CD4-positive, alpha-beta T cell (primary cell): ENCODE measurements at regions not wholly inside any gene's neighbourhood (a gene's known extent, or its start where the extent isn't known, plus 50 kb on each side); places are given as distances from the start of the nearest gene placed in this dataset.

Experiments
- ATAC-seq: fragments of 200-7000 bp; cut with Tn5 transposase; one replicate; pipeline ENCODE4 v1.10.0; 2022; ENCODE audit warnings: mild to moderate bottlenecking; ENCODE audit not compliant: poor library complexity
- CTCF ChIA-PET: fragments of 350-600 bp; sonication (Branson Sonifier 250); formaldehyde crosslinking; loops from one replicate; lab custom pipeline; 2021; ENCODE audit warnings: antibody characterized with exemption, inconsistent platforms; lab: Charles Lee
- POLR2A ChIA-PET: fragments of 350-600 bp; sonication (Branson Sonifier 250); formaldehyde crosslinking; loops from one replicate; lab custom pipeline; 2021; ENCODE audit warnings: antibody characterized with exemption, inconsistent platforms; lab: Charles Lee
- DNase-seq, 14 experiments: peaks; one replicate each; pipeline ENCODE4 v3.0.0-alpha.2; 2013 to 2020; ENCODE audit warnings: mixed read lengths in 2 of 14
- H3K27ac ChIP-seq, 2 donors: one replicate each; pipeline versions ENCODE4 v1.5.1 to v1.7.0; 2013; ENCODE audit warnings: low read length in 2 of 2, low read depth in 1 of 2, mild to moderate bottlenecking in 1 of 2
- H3K27me3 ChIP-seq, 2 experiments: 1 replicate in 1 of 2; 2 replicates in 1 of 2; pipeline versions ENCODE4 v1.6.1 to v1.7.0; 2013; ENCODE audit warnings: low read length in 2 of 2, control low read depth in 1 of 2, mild to moderate bottlenecking in 1 of 2, moderate library complexity in 1 of 2; ENCODE audit not compliant: insufficient read depth in 2 of 2, control insufficient read depth in 1 of 2
- H3K36me3 ChIP-seq: one replicate; pipeline ENCODE4 v1.6.1; 2013; ENCODE audit warnings: low read length, control low read depth; ENCODE audit not compliant: insufficient read depth
- H3K4me1 ChIP-seq: one replicate; pipeline ENCODE4 v1.6.1; 2013; ENCODE audit warnings: low read length, control low read depth; ENCODE audit not compliant: insufficient read depth
- H3K4me3 ChIP-seq: one replicate; pipeline ENCODE4 v1.5.1; 2013; ENCODE audit warnings: mild to moderate bottlenecking, low read length, moderate library complexity
- H3K9me3 ChIP-seq, 2 experiments: 1 replicate in 1 of 2; 2 replicates in 1 of 2; pipeline versions ENCODE4 v1.6.1 to v1.7.0; 2013; ENCODE audit warnings: low read length in 2 of 2, mild to moderate bottlenecking in 2 of 2, control low read depth in 1 of 2, moderate library complexity in 1 of 2; ENCODE audit not compliant: control insufficient read depth in 1 of 2, insufficient read depth in 1 of 2
- H3K27ac Mint-ChIP-seq: one replicate; pipeline ENCODE4 v1.8.0; 2020; ENCODE audit warnings: mixed read lengths
- H3K27me3 Mint-ChIP-seq: one replicate; pipeline ENCODE4 v1.8.0; 2021; ENCODE audit warnings: mixed read lengths
- H3K36me3 Mint-ChIP-seq: one replicate; pipeline ENCODE4 v1.8.0; 2021; ENCODE audit warnings: low read depth, mixed read lengths
- H3K4me1 Mint-ChIP-seq: one replicate; pipeline ENCODE4 v1.8.0; 2021; ENCODE audit warnings: low read depth, mixed read lengths
- H3K4me3 Mint-ChIP-seq: one replicate; pipeline ENCODE4 v1.8.0; 2020; ENCODE audit warnings: mild to moderate bottlenecking, mixed read lengths
- H3K9me3 Mint-ChIP-seq: one replicate; pipeline ENCODE4 v1.8.0; 2020; ENCODE audit warnings: mixed read lengths
- intact Hi-C, 2 experiments: fragments of 100-400 bp; cut with DNase I in 1 of 2; cut with micrococcal nuclease in 1 of 2; formaldehyde crosslinking; loops; one replicate each; pipeline versions ENCODE4 v1.15.1 to v1.9.0; 2023 to 2025; cut with DNase I, micrococcal nuclease
- TF ChIP-seq, protein P1 (sequence below): fragments of 200-600 bp; IDR thresholded peaks from one replicate; pipeline ENCODE4 v1.8.0; 2022; ENCODE audit warnings: antibody characterized with exemption, mild to moderate bottlenecking

DNA sequence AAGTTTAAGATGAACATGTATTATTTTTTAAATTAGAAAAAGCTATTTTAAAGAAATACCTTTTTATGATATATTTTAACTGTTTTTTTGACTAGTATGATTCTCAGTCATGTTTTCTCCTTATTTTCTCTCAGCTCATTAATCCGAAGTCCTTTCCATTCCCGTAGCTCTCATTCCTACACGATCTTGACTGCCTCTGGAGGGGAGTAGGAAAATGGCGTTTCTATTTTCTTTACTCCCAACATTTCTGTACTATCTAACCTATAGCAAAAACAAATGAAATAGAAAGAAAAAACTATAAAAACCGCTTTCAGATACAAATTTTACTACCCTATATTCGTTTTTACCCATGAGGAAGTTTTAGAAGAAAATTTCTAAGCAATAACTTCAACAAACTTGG, 343.8 kb downstream of the RBM26 start:
- H3K9me3 ChIP-seq = no peaks in the 10 kb centered on the region
- H3K4me3 Mint-ChIP-seq = no peak overlapping the region
- DNase-seq (no peak), ATAC-seq (no peak)
- TF ChIP-seq, protein P1, sequence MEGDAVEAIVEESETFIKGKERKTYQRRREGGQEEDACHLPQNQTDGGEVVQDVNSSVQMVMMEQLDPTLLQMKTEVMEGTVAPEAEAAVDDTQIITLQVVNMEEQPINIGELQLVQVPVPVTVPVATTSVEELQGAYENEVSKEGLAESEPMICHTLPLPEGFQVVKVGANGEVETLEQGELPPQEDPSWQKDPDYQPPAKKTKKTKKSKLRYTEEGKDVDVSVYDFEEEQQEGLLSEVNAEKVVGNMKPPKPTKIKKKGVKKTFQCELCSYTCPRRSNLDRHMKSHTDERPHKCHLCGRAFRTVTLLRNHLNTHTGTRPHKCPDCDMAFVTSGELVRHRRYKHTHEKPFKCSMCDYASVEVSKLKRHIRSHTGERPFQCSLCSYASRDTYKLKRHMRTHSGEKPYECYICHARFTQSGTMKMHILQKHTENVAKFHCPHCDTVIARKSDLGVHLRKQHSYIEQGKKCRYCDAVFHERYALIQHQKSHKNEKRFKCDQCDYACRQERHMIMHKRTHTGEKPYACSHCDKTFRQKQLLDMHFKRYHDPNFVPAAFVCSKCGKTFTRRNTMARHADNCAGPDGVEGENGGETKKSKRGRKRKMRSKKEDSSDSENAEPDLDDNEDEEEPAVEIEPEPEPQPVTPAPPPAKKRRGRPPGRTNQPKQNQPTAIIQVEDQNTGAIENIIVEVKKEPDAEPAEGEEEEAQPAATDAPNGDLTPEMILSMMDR = no peak
- H3K4me3 ChIP-seq = no peak overlapping the region
- H3K27ac ChIP-seq = no peak overlapping the region
- no peaks in the 10 kb centered on the region for H3K36me3 Mint-ChIP-seq
- CTCF ChIA-PET = interaction anchor here (1.3 kb wide), 1 partner anchor 9 kb away, joined by 3 read pairs; no protein-coding TSS in a partner anchor
- no peak overlapping the region for H3K27ac Mint-ChIP-seq
- peaks cover 0 to 3% of the 10 kb centered on the region in 2 experiments for H3K27me3 ChIP-seq
- peaks cover 2% of the 10 kb centered on the region for H3K9me3 Mint-ChIP-seq
- intact Hi-C loops = no loop called here
- H3K4me1 ChIP-seq = no peaks in the 10 kb centered on the region
- POLR2A ChIA-PET = no interaction called here
- no peaks in the 10 kb centered on the region for H3K4me1 Mint-ChIP-seq
- H3K36me3 ChIP-seq = no peaks in the 10 kb centered on the region
- peaks cover 22% of the 10 kb centered on the region for H3K27me3 Mint-ChIP-seq

DNA sequence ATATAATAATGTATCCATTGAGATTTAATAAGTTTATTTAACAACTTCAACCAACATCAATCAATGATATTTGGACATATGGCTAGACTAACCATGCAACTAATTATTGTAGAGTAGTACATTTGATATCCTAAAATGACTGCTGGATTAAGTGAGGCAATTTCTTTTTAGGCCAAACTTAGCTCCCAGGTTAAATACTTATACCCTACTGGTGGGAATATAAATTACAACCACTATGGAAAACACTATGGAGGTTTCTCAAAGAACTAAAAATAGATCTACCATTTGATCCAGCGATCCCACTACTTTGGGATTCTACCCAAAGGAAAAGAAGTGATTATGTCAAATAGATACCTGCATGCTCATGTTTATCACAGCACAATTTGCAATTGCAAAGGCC, 345.8 kb downstream of the RBM26 start:
- Mint-ChIP-seq H3K9me3 (peaks cover 2% of the 10 kb centered on the region), H3K27ac (no peak overlapping the region), H3K4me3 (no peak overlapping the region), H3K27me3 (peaks cover 21% of the 10 kb centered on the region), H3K4me1 (no peaks in the 10 kb centered on the region), H3K36me3 (no peaks in the 10 kb centered on the region)
- intact Hi-C loops = no loop called here
- Histone ChIP-seq H3K27me3 (peaks cover 0 to 3% of the 10 kb centered on the region in 2 experiments), H3K4me3 (no peak overlapping the region), H3K27ac (no peak overlapping the region), H3K9me3 (no peaks in the 10 kb centered on the region), H3K36me3 (no peaks in the 10 kb centered on the region), H3K4me1 (no peaks in the 10 kb centered on the region)
- TF ChIP-seq, protein P1 = no peak
- no peak for DNase-seq
- CTCF ChIA-PET = no interaction called here
- POLR2A ChIA-PET = no interaction called here
- no peak for ATAC-seq

DNA sequence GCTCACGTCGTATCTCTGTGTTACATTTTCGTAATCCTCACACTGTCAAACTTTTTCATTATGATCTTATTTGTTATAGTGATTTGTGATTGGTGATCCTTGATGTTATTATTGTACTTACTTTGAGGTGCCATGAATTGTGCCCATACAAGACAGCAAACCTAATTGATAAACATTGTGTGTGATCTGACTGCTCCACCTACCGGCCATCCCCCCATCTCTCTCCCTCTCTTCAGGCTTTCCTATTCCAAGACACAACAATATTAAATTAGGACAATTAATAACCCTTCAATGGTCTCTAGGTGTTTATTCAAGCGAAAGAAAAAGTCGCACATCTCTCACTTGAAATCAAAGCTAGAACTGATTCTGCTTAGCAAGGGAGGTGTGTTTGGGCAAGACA, 349.3 kb downstream of the RBM26 start:
- DNase-seq = no peak
- CTCF ChIA-PET = no interaction called here

More for the DNA sequence above, 349.3 kb downstream of the RBM26 start:
- TF ChIP-seq, protein P1 = no peak
- POLR2A ChIA-PET = no interaction called here
- H3K36me3 Mint-ChIP-seq = no peaks in the 10 kb centered on the region
- no peaks in the 10 kb centered on the region for H3K4me1 Mint-ChIP-seq
- intact Hi-C loops = no loop called here
- no peak overlapping the region for H3K4me3 Mint-ChIP-seq
- peaks cover 5% of the 10 kb centered on the region for H3K27me3 Mint-ChIP-seq
- Histone ChIP-seq H3K36me3 (no peaks in the 10 kb centered on the region), H3K27ac (no peak overlapping the region), H3K27me3 (no peaks in the 10 kb centered on the region), H3K9me3 (no peaks in the 10 kb centered on the region), H3K4me1 (no peaks in the 10 kb centered on the region), H3K4me3 (no peak overlapping the region)
- peaks cover 2% of the 10 kb centered on the region for H3K9me3 Mint-ChIP-seq
- ATAC-seq = no peak
- no peak overlapping the region for H3K27ac Mint-ChIP-seq
